ENCODE measurements at regions not wholly inside any gene's neighbourhood (a gene's known extent, or its start where the extent isn't known, plus 50 kb on each side); places are given as distances from the start of the nearest gene placed in this dataset.

DNA sequence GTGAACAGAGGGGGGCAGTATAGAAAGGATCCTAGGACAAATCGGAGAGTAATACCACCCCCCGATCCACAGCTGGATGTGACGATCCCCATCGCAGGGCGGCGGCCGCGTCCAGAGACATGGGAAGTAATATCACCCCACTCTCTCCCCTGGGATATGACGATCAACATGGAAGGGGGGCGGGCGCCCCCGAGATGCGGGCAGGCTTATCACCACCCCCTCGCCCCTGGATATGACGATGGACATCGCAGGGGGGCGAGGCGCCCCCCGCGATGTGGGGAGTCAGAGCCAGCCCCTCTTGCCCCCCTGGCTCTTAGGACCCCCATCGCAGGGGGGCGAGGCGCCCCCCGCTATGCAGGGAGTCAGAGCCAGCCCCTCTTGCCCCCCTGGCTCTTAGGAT is 120.4 kb upstream of the OSBPL11 start:
- FAIRE-seq, result no peak
- H3K27me3 ChIP-seq (ENCODE audit: control insufficient read depth in 2 of 2, insufficient read depth in 2 of 2, low read length in 2 of 2), result 0 out of 5 replicates have a peak, but pooled peaks cover 0 to 5% of the 10 kb centered on the region in 2 experiments
- CTCF ChIA-PET (ENCODE audit: low intra/inter-chr PET ratio), result no interaction called here
- intact Hi-C loops (cut with micrococcal nuclease) (no loop called here), in situ Hi-C loops (cut with MboI) (no loop called here)
- no peak for DNase-seq (ENCODE audit: extremely low read depth in 1 of 4, low spot score in 3 of 4)
- H4K20me1 ChIP-seq (replicated peaks; ENCODE audit: control insufficient read depth, insufficient read depth, low read length), result no peaks in the 10 kb centered on the region
- H3K4me1 ChIP-seq (replicated peaks in 1 of 2; ENCODE audit: control insufficient read depth in 2 of 2, insufficient read depth in 2 of 2, low read length in 2 of 2), result no peaks in the 10 kb centered on the region
- 8% methylated on average over 10 of the region's 24 CpGs for WGBS (ENCODE audit: insufficient coverage, low coverage, missing lambda C conversion rate)
- no peak overlapping the region for H3K4me3 ChIP-seq
- H3K36me3 ChIP-seq (ENCODE audit: control insufficient read depth, insufficient read depth, low read length), result no peaks in the 10 kb centered on the region
- no peak overlapping the region for H2AFZ ChIP-seq (ENCODE audit: low read depth, low read length)
- POLR2A ChIA-PET, result no interaction called here
- no peak for ATAC-seq
- no peak overlapping the region for H3K9ac ChIP-seq (ENCODE audit: insufficient read depth in 1 of 2, low read depth in 2 of 2, low read length in 2 of 2)
- H3K27ac ChIP-seq (ENCODE audit: extremely low read depth, low read depth, low read length), result no peak overlapping the region
- H3K9me1 ChIP-seq (ENCODE audit: control insufficient read depth, insufficient read depth, low read length), result no peaks in the 10 kb centered on the region
- H3K9me3 ChIP-seq (replicated peaks; ENCODE audit: control insufficient read depth, insufficient read depth, low read depth, low read length), result no peaks in the 10 kb centered on the region
- H3K79me2 ChIP-seq (ENCODE audit: control insufficient read depth, insufficient read depth, low read length), result no peaks in the 10 kb centered on the region
- H3K4me2 ChIP-seq (ENCODE audit: insufficient read depth, low read length), result no peak overlapping the region
- no TSS peak for BruUV-seq (replicated peaks)
- TF ChIP-seq, protein P1, sequence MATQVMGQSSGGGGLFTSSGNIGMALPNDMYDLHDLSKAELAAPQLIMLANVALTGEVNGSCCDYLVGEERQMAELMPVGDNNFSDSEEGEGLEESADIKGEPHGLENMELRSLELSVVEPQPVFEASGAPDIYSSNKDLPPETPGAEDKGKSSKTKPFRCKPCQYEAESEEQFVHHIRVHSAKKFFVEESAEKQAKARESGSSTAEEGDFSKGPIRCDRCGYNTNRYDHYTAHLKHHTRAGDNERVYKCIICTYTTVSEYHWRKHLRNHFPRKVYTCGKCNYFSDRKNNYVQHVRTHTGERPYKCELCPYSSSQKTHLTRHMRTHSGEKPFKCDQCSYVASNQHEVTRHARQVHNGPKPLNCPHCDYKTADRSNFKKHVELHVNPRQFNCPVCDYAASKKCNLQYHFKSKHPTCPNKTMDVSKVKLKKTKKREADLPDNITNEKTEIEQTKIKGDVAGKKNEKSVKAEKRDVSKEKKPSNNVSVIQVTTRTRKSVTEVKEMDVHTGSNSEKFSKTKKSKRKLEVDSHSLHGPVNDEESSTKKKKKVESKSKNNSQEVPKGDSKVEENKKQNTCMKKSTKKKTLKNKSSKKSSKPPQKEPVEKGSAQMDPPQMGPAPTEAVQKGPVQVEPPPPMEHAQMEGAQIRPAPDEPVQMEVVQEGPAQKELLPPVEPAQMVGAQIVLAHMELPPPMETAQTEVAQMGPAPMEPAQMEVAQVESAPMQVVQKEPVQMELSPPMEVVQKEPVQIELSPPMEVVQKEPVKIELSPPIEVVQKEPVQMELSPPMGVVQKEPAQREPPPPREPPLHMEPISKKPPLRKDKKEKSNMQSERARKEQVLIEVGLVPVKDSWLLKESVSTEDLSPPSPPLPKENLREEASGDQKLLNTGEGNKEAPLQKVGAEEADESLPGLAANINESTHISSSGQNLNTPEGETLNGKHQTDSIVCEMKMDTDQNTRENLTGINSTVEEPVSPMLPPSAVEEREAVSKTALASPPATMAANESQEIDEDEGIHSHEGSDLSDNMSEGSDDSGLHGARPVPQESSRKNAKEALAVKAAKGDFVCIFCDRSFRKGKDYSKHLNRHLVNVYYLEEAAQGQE (IDR thresholded peaks at IDR 0.05; ENCODE audit: borderline replicate concordance), result no peak
- TF ChIP-seq, protein P1 (CRISPR knock-in tag; IDR thresholded peaks at IDR 0.05; ENCODE audit: low read depth), result no peak
- TF ChIP-seq GMEB1 (CRISPR knock-in tag; IDR thresholded peaks at IDR 0.05) (no peak), SP1 (CRISPR knock-in tag; IDR thresholded peaks at IDR 0.05) (no peak), BCL6 (CRISPR knock-in tag; IDR thresholded peaks at IDR 0.05) (no peak), CREBBP (IDR thresholded peaks at IDR 0.05; ENCODE audit: low read depth, low read length) (no peak), CLOCK (CRISPR knock-in tag; IDR thresholded peaks at IDR 0.05; ENCODE audit: borderline replicate concordance) (no peak), NRF1 (conservative IDR thresholded peaks at IDR 0.05 in 1 of 2, IDR thresholded peaks at IDR 0.05 in 1 of 2) (no peak), EP300 (IDR thresholded peaks at IDR 0.05; ENCODE audit: low read length) (no peak), TCF15 (CRISPR knock-in tag; IDR thresholded peaks at IDR 0.05) (no peak), POLR2A (conservative IDR thresholded peaks at IDR 0.05) (no peak), POLR2AphosphoS2 (IDR thresholded peaks at IDR 0.05; ENCODE audit: low read length) (no peak)

Data from K562 (cell line).